CD4-positive, alpha-beta T cell treated with Interleukin-6 for 4 hours (primary cell): ENCODE measurements at regions not wholly inside any gene's neighbourhood (a gene's known extent, or its start where the extent isn't known, plus 50 kb on each side); places are given as distances from the start of the nearest gene placed in this dataset.
A peak's percentile ranks its signal among the peaks of the same experiment; 100 is the strongest.
"Not testable (repeated sequence)": the region's sequence is repeated elsewhere in the genome, so short reads cannot be mapped to it uniquely, and the experiment has no call there.

Experiments used
- DNase-seq: peaks from one replicate; pipeline ENCODE4 v3.0.0-alpha.2; 2020; ENCODE audit warnings: mixed read lengths

DNA sequence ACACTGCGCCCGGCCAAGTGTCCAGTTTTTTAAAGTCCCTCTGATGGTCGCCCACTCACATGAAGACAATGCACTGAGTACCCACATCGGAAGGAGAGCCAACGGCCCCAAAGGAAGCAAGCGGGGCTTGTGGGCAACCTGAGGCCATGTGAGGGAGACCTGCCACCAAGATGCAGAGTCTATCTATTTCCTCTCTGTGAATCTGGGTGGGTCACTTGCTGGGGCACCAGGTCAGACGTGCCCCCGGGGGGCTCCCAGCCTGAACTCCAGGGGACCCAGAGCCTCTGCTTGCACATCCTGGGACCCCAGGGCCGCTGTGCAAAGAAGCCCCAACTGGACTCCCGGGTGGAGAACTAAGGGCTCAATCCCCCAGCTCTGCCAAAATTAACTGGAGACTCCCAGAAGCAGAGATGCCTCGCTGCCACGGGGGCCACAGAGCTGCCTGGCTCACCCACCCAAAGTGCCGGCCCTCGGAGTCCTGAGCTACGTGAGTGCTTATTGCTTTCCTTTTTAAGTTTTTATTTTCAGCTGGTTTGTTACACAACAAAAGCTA lies 106.4 kb downstream of the BRD1 start:
- DNase-seq: no peak

DNA sequence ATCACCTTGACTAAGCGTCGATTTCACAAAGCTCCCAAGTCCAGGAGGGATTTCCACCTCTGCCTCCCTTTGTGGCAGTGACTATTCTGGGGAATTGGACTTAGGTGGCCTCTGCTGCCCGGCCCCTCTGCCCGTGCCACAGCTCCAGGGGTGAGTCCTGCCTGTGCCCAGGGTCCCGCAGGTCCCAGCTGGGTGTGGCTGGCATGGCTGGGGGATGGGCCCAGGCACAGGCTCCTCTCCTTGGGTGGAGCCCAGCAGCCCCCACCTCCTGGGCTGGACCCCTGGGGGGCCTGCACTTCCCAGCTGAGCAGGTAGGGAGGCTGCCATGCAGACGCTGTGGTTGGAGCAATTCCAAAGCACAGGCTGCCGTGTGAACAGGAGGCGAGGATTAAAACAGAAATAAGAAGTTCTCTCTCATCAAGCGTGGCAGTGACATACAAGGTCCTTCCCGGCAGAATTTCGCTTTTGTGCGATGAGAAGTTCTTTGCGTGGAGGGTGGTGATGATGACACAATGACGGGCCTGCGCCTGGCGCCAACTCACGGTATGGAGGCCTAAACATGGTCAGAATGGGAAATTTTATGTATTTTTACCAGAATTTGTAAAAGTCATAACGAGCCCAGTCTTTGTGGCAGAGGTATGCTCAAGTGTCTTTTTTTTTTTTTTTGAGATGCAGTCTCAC lies 107.3 kb downstream of the BRD1 start:
- DNase-seq: no peak

DNA sequence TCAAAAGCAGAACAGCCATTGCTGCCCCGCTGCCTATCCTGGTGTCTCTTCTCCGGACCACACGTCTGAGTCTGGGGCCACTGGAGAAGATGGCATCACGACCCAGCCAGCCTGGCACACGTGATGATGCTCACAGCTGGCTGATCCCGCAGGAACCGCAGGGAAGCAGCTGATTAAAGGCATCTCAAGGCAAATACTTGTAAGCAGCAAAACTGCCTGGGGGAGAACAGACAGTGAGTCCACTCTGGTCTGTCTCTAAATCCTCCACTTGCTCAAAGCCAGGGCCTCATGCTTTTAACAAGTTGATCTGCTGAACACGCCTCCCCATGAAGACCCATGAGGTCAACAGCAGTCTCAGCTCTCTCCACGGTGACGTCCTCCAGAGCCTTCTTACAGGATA lies 108.6 kb downstream of the BRD1 start:
- DNase-seq: no peak

DNA sequence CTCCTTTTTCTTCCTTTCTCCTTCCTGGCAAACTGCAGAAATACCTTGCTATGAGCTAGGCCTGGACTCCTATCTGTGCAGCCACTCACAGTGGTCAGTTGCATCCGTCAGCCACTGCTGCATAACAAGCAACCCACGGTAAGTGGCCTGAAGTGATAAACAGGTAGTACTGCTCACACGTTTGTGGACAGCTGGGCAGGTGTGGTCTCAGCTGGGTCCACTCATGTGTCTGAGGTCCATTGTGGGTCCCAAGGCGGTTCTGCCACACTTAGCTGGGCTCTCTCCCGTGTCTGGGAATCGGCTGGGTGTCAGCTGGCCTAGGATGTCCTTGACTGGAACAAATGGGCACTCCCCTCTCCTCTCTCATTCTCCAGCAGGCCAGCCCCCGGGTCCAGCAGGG lies 109.3 kb downstream of the BRD1 start:
- DNase-seq: no peak

DNA sequence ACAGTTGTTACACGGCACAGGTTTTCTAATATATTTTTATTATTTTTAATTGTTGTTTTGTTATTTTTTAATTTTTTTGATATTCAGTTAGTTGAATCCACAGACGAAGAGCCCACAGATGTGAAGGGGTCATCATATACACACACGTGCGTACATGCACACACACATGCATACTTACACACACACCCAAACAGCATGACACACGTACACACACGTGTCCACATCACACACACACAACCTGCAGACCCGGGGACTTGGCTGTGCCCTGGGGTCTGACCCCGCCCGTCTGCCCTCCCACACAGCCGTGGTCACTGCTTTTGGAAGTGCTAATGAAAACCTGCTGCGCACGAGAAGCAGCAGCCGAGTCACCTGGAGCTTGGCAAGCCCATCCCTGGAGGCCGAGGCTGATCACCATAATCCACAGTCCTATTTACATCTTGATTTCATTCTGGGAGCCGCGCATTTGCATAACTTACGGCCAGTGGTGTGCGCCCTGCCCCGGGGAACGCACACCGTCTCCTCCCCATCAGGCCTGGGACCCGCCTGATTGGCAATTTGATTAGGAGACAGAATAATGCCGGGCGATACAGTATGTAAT lies 110.3 kb downstream of the BRD1 start:
- DNase-seq: no peak

DNA sequence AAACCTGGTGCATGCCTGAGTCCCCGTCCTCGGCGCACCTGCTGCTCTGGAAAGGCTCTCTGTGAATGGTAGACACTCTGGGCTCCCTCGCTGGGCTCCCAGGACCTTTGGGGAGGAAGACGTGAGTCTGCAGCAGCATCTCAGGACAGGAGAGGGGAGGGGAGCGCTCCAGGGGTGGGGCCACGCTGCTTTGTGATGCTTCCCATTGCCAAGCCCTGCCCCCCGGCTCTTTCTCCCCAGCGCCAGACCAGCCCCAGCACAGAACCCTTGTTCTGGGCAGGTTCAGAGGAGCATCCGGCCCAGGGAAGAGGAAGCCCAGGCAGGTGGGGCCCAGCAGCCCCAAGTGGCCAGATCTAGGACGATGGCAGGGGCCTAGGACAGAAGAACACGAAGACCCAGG lies 111.2 kb downstream of the BRD1 start:
- DNase-seq: no peak

DNA sequence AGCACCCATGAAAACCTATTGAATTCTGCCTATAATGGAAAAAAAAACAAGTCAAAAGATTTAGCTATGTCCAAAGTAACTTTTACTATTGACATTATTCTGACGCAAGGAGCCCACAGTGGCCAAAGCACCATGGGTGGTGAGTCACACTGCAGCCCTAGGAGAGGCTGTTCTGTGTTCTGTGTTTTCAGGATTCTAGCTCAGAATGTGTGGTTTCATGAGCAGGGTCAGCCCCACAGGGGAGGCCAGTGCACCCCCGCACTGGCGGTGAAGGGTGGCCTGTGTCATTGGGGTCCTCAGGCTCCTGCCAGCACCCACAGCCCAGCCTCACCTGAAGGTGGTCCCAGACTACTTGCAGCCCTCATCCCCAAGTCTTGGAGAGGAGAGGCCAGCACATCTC lies 112.2 kb downstream of the BRD1 start:
- DNase-seq: no peak

DNA sequence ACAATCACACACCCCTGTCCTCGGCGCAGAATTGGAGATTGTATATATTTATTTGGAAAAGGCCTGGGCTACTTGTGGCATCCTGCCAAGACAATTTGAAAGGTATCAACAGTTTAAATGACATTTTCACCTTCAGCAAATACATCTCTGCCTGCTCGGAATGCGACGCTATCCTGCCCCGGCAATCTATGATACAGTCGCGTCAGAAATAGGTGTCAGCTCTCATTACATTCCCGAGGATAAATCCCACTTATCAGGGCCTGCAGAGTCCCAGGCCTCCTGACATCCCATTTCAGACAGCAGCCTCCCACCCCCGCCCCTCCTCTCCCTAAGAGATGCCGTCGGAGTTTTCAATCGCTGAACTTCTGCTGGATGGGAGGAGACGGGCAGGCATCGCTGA lies 114.7 kb downstream of the BRD1 start:
- no peak for DNase-seq

DNA sequence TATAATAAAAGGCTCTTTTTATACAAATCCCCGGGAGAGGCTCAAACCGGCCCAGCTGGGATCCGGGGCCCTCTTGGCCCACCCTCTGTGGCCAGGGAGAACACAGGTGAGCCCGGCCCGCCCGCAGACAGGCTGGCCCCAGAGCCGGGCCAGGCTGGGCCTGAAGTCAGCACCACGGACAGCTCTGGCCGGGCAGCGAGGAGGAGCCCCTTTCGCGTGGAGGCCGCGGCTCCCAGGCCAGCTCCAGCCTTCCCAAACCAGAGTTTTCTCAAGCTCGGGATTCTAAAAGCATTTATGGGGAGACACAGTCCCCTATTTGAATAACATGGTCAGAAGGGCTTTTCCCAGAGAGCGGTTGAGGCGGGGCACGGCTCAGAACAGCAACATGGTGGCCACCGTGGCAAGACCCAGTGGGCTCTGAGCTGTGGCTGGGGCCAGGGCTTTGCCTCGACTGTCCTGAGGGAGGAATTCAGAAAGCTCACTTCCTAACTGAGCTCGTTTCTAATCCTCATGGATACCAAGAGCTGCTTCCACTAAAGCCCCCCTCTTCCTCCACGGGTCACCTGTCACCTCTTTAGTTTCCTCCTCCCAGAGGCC lies 115.4 kb downstream of the BRD1 start:
- no peak for DNase-seq

DNA sequence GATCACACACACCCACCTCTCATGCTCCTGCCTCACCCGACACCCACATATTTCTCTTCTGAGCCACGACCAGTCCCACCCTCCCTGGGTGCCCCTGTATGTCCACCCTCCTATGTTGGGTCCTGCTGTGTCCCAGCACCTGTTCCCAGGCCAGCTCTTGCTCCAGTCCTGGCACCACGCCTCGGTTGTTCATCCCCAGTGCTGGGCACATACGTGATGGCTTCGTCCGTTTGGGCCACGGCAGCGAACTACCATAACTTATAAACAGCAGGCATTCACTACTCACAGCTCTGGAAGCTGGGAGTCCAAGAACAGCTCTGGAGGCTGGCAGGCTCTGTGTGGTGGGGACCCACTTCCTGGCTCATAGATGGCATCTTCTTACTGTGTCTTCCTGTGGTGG lies 116.9 kb downstream of the BRD1 start:
- DNase-seq: no peak

DNA sequence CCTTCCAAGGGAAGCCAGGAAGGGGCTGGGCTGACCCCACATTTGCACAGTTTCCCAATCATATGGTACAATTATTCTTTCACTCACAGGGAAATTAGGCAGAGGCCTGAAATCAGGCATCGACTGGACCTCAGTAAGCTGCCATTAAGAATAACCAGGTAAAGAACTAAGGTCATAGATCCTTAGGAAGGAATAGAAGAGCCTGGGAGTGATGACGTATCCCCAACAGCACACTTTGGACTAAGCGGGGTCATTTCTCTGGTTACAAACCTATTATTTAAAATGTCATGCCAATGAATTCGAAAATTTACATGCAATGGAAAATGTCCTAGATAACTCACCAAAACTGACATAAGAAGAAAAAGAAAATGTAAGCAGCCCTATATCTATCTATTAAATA lies 118.2 kb downstream of the BRD1 start:
- no peak for DNase-seq

DNA sequence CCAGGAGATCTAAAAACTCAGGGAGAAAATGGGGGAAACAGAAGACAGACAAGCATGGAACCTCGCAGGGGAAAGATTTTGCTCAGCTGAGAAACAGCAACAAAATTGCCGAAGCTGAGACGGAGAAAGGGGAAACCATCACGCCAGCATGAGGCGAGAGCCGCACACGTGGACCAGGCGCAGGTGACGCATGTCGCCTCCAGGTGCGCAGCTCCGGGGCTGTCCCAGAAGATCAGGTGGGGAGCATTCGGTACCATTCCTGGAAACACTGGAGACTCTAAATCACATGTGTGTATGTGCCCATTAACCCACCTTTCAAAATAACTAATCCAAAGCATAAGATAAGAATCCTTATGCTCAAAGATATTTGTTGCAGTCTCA lies 121.7 kb downstream of the BRD1 start:
- no peak for DNase-seq

DNA sequence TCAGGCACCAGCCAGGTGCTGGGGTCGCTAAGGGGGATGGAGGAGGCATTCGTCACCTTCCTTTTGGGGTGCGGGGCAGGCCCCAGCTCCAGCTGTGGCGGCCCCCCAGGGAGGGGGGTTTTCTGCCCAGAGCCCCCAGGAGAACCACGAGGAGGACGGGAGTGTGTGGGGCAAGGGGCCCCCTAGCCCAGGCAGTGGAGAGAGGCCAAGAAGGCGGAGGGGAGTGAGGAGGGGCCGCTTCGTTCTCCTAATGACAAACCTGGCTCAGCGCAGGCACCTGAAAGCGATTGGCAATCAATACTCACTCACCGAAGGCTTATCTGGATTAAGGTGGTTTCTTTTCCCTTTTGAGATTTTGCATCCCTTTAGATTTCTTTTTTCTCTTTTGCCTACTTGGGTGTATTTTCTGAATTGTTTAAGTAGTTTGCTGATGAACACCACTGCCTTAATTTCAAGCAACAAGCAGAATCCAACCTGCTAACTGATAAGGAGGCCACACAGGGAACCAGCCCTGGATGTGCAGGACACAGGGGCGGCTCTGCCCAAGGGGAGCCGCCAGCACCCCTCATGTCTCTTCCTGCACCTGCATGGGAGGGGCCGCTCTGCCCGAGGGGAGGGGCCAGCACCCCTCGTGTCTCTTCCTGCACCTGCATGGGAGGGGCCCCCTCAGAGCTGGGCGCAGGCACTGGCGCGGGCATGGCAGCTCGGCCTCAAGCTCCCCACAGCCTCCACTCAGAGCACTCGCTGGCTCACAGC lies 122.3 kb downstream of the BRD1 start:
- peak; percentile 66 for DNase-seq

DNA sequence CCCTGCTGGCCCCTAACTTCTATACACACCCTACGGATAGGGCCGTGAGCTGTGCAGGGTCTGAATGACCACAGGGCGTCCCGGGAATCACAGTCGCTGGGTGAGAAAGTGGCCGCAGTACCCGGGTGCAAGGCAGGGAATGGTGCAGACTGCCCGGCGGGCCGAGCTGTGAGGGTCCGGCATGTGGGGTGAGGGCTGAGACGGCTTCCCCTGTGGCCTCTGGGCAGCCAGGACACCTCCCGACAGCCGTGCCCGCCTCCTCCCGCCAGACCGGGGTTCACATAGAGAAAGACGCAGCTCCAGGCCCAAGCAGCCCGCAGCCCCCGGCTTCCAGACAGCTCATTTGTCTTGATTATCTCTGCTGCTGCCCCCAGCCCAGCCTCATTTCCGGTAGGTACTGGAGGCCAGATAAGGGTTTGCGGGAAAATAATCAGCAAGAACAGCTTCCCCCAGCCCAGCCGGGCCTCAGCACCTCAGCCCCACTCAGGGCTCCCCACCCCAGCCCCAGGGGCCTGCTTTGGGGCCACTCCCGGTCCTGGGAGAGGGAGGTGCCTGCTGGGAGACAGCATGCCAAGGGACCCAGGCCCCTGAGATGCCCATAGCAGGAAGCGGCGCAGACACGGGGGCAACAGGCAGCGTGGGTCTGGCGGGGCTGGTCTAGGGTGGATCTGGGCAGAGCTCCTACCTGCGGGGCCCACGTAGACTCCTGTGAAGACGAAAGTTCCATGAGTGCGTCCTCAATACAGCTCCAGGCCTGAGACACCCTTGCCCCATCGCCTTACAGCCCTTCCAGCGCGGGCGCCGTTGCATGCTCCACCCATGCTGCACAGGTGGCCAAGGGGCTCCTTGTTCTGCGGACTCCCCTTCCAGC lies 123.1 kb downstream of the BRD1 start:
- DNase-seq: no peak

DNA sequence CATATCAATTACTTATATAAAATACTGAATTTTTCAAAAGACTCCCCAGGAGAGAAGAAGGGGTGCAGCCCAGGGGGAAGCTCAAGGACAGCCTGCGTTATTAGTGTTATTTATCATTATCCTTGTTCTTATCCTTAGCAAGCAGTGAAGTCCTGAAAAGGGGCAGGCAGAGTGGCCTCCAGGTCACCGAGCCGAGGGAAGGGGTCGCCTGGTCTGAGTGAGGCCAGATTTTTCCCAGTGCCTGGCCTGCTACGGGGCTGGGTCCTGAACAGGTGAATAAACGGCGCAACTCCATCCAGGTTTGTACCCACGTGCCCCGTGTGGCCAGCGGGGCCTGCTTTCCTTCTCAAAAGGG lies 123.7 kb downstream of the BRD1 start:
- no peak for DNase-seq

DNA sequence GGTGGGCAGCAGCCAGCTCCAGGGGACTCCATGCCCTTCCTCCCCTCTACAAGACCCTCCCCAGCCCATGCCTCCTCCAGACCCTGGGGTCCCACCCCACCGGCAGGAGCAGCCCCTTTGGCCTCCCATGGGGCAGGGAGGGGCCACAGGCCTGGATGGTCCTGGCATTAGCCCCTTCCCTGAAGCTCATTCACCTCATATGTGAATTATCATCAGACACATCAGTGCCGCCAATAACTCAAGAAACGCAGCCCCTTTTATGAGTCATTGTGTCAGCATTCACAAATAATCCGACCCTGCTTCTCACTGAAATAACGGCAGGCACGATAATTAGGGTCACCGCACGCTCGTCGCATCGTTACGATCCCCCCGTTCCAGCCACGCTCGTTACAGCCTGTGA lies 124.2 kb downstream of the BRD1 start:
- no peak for DNase-seq

DNA sequence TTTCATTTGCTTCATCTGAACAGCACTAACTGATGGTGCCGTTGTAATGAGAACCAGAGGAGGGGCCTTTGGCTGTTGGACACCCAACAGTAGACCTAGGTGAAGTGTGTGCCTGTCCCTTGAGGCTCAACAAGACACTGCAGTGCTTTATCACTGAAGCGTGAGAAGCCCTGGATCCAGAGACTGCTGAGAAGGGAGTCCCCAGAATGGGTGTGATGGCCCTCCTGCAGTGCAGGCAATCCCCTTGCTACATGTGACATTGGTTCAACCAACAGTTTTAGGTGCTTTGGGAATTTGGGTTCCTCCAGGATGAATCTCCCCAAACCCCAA lies 125.6 kb downstream of the BRD1 start:
- no peak for DNase-seq

DNA sequence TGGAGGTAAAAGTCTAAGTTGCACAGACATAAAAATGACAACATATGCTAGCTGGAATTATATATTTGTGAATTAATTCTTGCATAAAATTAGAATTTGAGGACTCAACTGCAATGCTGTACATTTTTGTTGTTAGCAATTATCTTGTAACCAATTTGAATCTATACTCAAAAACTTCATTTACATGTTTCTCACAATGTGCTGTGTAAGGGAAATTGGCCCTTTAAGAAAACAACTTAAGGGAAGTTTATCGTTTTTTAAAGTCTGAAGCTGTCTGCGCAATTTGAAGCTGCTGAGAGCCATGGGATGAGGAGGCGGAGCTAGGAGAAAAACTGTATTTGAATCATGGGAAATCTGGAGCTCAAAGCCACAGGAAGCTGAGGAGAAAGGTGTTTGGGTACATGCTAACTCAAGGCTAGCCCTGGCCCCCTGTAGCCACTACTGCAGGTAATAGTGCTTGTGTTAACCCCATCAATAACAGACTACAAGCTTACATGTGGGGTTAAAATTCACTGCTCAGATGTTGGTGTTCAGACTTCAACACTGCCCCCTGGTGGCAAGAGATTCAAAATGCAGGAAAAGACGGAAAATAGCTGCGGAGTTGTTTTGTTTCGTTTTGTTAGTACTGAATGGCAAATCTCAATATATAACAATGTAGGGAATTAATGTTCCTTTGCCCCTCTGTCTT lies 126.1 kb downstream of the BRD1 start:
- peak; percentile 17 for DNase-seq

DNA sequence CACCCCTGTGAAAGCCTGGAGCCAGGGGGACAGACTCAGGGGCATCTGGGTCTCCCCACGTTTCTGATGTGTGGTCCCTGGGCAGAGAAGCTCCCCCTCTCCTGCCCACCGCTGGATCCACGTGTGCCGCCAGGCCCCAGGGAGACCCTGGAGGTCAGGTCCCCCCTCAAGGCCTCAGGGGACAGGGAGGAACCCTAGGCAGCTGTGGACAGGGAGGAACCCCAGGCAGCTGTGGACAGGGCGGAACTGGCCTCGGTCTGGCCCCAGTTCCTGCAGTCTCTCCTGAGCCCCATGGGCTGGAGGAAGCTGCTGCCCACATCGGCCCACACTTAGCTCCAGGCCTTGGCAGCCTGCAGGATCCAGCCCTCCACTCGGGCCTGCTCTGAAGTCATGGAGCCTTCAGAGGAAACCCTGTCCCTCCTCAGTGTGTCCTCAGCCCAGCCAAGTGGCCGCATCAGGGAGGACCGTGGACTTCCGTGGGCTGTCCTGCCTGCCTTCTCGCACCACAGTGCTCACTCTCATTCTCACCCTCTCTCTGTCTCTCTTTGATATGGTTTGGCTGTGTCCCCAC lies 127.7 kb downstream of the BRD1 start:
- no peak for DNase-seq

DNA sequence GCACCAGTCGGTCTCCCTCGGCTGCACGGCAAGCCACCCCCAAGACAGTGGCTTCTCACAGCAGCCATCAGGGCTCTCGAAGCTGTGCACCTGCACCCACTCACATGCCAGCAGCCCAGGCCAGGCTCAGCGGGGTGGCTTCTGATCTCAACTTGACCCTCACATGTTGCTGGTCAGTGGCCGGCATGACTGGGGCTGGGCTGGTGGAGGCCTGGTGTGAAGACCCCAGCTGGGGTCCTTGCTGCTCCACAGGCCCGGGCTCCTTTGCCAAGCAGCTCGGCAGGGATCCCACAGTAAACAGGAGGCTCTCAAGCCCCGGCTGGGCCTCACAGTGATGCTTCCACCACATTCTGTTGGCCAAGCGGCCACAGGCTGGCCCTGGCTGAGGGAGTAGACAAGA lies 128.2 kb downstream of the BRD1 start:
- no peak for DNase-seq

DNA sequence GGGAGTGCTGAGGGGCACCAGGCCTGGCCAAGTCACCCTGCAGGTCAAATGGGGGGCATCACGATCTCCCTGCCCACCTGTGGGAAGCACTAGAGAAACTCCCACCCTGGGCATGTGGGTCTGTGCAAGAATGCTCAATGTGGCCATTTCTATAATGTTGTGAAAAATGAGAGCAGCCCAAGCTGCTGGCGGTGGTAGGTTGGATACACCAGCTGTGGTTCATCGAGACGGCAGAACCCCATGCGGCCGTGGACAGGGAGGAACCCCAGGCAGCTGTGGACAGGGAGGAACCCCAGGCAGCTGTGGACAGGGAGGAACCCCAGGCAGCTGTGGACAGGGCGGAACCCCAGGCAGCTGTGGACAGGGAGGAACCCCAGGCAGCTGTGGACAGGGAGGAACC lies 129.1 kb downstream of the BRD1 start:
- DNase-seq: not testable (repeated sequence)

DNA sequence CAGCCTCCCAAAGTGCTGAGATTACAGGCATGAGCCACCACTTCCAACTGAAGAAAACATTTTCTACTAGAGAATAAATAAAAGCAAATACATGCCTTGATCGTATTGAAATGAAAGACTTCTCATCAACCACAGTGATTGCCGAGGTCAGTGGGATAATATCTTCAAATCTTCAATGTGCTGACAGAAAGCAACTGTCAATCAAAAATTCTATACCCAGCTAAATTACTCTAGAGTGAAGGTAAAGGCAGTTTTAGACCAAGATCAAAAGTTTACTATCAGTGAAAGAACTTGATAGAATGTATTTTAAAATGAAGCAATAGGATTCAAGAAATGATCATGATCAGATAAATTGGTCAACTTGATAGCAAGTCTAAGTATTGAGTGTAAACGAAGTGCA lies 130.6 kb downstream of the BRD1 start:
- no peak for DNase-seq
